Osteoblast (primary cell): ENCODE measurements at regions not wholly inside any gene's neighbourhood (a gene's known extent, or its start where the extent isn't known, plus 50 kb on each side); places are given as distances from the start of the nearest gene placed in this dataset.
A peak's percentile ranks its signal among the peaks of the same experiment; 100 is the strongest.

ENCODE experiments used
- DNase-seq: peaks from one replicate; pipeline ENCODE4 v3.0.0; 2011; ENCODE audit warnings: low spot score, mixed read lengths; ENCODE audit not compliant: insufficient read length; ENCODE audit errors: missing footprints
- H2AFZ ChIP-seq: 2 replicates; pipeline ENCODE4 v1.6.0; 2011; ENCODE audit warnings: mild to moderate bottlenecking, low read length
- H3K27ac ChIP-seq: 2 replicates; pipeline ENCODE4 v1.5.1; 2011; ENCODE audit warnings: mild to moderate bottlenecking, low read depth, low read length, moderate library complexity
- H3K27me3 ChIP-seq: 2 replicates; pipeline ENCODE4 v1.6.0; 2012; ENCODE audit warnings: mild to moderate bottlenecking, control low read depth, inconsistent platforms, low read length, moderate library complexity; ENCODE audit not compliant: insufficient read depth
- H3K36me3 ChIP-seq: 2 replicates; pipeline ENCODE4 v1.5.1; 2011; ENCODE audit warnings: mild to moderate bottlenecking, low read length, control low read depth, moderate library complexity; ENCODE audit not compliant: insufficient read depth
- H3K4me1 ChIP-seq: 2 replicates; pipeline ENCODE4 v1.5.1; 2011; ENCODE audit warnings: mild to moderate bottlenecking, low read length, control low read depth, moderate library complexity; ENCODE audit not compliant: insufficient read depth
- H3K4me2 ChIP-seq: 2 replicates; pipeline ENCODE4 v1.6.0; 2011; ENCODE audit warnings: mild to moderate bottlenecking, low read length; ENCODE audit not compliant: insufficient read depth
- H3K4me3 ChIP-seq: fragments of 200-600 bp; sonication (generic); 3 replicates; pipeline ENCODE4 v1.5.1; 2012; ENCODE audit warnings: mild to moderate bottlenecking, low read length, inconsistent platforms; ENCODE audit not compliant: insufficient read depth
- H3K79me2 ChIP-seq: 2 replicates; pipeline ENCODE4 v1.6.0; 2012; ENCODE audit warnings: mild to moderate bottlenecking, low read length, control low read depth, inconsistent platforms; ENCODE audit not compliant: insufficient read depth
- H3K9me3 ChIP-seq: 2 replicates; pipeline ENCODE4 v1.5.1; 2011; ENCODE audit warnings: low read depth, low read length, control low read depth
- H4K20me1 ChIP-seq: 2 replicates; pipeline ENCODE4 v1.6.0; 2012; ENCODE audit warnings: mild to moderate bottlenecking, low read length, control low read depth; ENCODE audit not compliant: insufficient read depth
- TF ChIP-seq, protein P1 (sequence below): IDR thresholded peaks from 2 replicates; pipeline ENCODE4 v1.5.1; 2011; ENCODE audit warnings: mild to moderate bottlenecking, low read depth, low read length, moderate library complexity; ENCODE audit errors: extremely low read depth

DNA sequence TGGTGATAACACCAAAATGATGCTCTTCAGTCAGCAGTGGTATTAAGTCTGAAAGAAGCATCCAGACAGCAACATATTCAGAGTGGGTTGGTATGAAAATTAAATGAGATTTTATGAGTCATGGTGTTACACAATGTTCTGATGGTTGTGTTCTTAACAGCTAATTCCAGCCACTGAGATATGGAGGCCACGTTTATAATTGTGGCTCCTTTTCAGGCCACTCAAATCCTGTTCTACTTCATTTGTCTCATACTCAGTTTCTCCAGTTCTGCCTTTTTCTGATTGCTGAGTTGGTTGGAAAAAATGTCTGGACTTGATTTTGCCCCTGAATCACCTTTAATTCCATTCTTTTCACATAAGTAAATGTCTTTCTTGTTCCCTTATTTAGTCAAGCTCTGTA lies 162.7 kb upstream of the COL3A1 start:
- H3K36me3 ChIP-seq = no peaks in the 10 kb centered on the region
- DNase-seq = no peak
- no peaks in the 10 kb centered on the region for H3K9me3 ChIP-seq
- no peak overlapping the region for H3K4me3 ChIP-seq
- TF ChIP-seq, protein P1, sequence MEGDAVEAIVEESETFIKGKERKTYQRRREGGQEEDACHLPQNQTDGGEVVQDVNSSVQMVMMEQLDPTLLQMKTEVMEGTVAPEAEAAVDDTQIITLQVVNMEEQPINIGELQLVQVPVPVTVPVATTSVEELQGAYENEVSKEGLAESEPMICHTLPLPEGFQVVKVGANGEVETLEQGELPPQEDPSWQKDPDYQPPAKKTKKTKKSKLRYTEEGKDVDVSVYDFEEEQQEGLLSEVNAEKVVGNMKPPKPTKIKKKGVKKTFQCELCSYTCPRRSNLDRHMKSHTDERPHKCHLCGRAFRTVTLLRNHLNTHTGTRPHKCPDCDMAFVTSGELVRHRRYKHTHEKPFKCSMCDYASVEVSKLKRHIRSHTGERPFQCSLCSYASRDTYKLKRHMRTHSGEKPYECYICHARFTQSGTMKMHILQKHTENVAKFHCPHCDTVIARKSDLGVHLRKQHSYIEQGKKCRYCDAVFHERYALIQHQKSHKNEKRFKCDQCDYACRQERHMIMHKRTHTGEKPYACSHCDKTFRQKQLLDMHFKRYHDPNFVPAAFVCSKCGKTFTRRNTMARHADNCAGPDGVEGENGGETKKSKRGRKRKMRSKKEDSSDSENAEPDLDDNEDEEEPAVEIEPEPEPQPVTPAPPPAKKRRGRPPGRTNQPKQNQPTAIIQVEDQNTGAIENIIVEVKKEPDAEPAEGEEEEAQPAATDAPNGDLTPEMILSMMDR = no peak
- H3K4me1 ChIP-seq = peaks cover 53% of the 10 kb centered on the region
- H3K4me2 ChIP-seq = peak overlapping the region; percentile 25
- H2AFZ ChIP-seq = peak overlapping the region; percentile 23
- no peaks in the 10 kb centered on the region for H3K79me2 ChIP-seq
- no peaks in the 10 kb centered on the region for H4K20me1 ChIP-seq
- H3K27me3 ChIP-seq = no peaks in the 10 kb centered on the region
- peak overlapping the region; percentile 92 for H3K27ac ChIP-seq

DNA sequence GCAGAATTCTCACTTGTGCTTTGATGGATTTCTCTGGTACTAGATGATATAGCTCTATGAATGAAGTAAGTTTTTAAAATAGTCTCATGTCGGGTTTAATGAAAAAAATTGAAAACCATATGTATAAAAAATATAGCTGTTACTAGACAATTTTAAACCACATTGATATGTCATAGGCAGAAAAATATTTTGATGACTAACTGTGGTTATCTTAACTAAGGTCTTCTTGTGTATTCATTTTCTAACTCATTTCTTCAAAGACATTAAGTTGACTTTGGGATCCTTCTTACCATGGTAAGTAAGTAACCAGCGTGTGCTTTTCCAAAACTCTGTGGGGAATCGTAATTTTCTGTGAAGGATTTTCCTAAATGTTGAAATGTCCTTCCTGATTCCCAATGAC lies 160.9 kb upstream of the COL3A1 start:
- peak overlapping the region; percentile 62 for H3K4me2 ChIP-seq
- H2AFZ ChIP-seq = no peak overlapping the region
- peak overlapping the region; percentile 92 for H3K27ac ChIP-seq

DNA sequence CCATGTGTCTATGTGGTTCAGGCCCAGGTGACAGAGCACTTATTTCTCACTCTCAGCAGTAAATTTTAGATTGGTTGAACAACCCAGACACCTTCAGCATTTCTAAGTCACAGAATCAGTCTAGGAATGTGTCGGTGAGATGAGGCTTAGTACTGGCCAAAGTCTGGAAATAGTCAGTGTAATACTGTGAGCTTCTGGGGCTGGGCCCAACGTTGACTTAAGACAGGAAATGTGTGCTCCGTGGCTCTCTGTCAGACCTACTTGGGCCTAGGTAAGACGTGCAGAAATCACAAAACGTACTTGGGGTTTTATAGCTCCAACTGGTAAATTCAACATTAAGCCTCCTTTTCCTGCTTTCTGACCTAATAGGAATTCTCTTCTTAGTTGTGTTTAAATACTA lies 160.3 kb upstream of the COL3A1 start:
- TF ChIP-seq, protein P1 = no peak
- H3K4me2 ChIP-seq = peak overlapping the region; percentile 62
- DNase-seq = no peak

More for the DNA sequence above, 160.9 kb upstream of the COL3A1 start:
- DNase-seq = peak; percentile 68
- Histone ChIP-seq H3K27me3 (no peaks in the 10 kb centered on the region), H3K4me1 (peaks cover 52% of the 10 kb centered on the region), H3K79me2 (no peaks in the 10 kb centered on the region), H4K20me1 (no peaks in the 10 kb centered on the region), H3K4me3 (no peak overlapping the region), H3K9me3 (no peaks in the 10 kb centered on the region), H3K36me3 (no peaks in the 10 kb centered on the region)
- TF ChIP-seq, protein P1 = no peak

DNA sequence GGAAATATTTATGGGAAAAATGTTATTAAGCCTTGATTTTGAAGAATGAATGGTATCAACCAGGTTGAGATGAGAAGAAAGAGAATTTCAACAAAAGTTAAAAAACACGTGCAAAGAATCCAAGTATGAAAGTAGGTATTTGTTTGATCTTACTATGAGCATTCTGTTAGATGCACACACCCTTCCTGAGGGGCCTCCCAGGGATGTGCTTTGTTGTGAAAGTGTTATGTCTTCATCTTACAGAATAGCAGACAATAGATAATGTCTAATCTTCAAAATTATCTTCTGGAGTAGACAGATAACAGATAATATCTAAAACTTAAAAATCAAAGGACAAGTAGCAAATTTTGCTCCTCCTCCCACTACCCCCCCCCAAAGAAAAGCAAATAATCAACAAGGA lies 155.2 kb upstream of the COL3A1 start:
- TF ChIP-seq, protein P1 = no peak
- no peak for DNase-seq
- Histone ChIP-seq H3K4me3 (no peak overlapping the region), H3K27me3 (no peaks in the 10 kb centered on the region), H3K4me2 (no peak overlapping the region), H3K79me2 (no peaks in the 10 kb centered on the region), H4K20me1 (no peaks in the 10 kb centered on the region), H2AFZ (no peak overlapping the region), H3K27ac (no peak overlapping the region), H3K36me3 (no peaks in the 10 kb centered on the region), H3K9me3 (no peaks in the 10 kb centered on the region), H3K4me1 (peaks cover 8% of the 10 kb centered on the region)

More for the DNA sequence above, 160.3 kb upstream of the COL3A1 start:
- Histone ChIP-seq H4K20me1 (no peaks in the 10 kb centered on the region), H3K27ac (peak overlapping the region; percentile 92), H3K9me3 (no peaks in the 10 kb centered on the region), H3K79me2 (no peaks in the 10 kb centered on the region), H3K27me3 (no peaks in the 10 kb centered on the region), H3K36me3 (no peaks in the 10 kb centered on the region), H3K4me3 (peak overlapping the region; percentile 8), H3K4me1 (peaks cover 47% of the 10 kb centered on the region), H2AFZ (peak overlapping the region; percentile 72)
